ENCODE measurements at regions not wholly inside any gene's neighbourhood (a gene's known extent, or its start where the extent isn't known, plus 50 kb on each side); places are given as distances from the start of the nearest gene placed in this dataset.

DNA sequence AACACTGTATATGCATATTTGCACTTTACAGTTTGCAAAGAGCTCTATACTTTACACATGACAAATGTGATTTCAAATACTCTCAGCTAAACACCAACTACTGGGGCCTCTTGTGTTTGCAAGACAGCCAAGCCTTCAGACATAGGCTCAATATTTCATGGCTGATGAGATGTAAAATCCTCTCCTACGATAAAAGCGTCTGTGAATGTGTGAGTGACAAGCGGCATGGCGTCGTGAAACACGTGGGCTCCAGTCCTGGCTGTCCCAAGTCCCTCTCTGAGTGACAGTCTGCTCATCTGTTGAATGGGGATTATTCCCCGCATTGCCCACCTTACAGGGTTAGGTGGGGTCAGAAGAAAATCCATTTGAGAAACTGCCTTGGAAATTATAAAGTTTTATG, 489.8 kb downstream of the RNF144A start:
- no peaks in the 10 kb centered on the region for H4K20me1 ChIP-seq (ENCODE audit: control insufficient read depth, insufficient read depth, insufficient read length)
- Mint-ChIP-seq H3K4me3 (no peak overlapping the region), H3K36me3 (ENCODE audit: insufficient read depth in 1 of 3, low read depth in 3 of 3) (no peaks in the 10 kb centered on the region), H3K9me3 (no peaks in the 10 kb centered on the region), H3K4me1 (peaks cover 0 to 4% of the 10 kb centered on the region in 2 experiments; a peak in 1 of 4 replicates), H3K27ac (no peak overlapping the region), H3K27me3 (ENCODE audit: low read depth) (peaks cover 1% of the 10 kb centered on the region)
- no peak overlapping the region for H4K91ac ChIP-seq (ENCODE audit: insufficient read length, low read depth, low read length)
- H3K56ac ChIP-seq (ENCODE audit: insufficient read length, low read depth, low read length): no peak overlapping the region
- H3K27me3 ChIP-seq (ENCODE audit: insufficient read depth, low read length): no peaks in the 10 kb centered on the region
- no peak overlapping the region for H2AK5ac ChIP-seq (ENCODE audit: insufficient read length, low read length)
- H2BK120ac ChIP-seq (ENCODE audit: low read depth, low read length, poor library complexity, severe bottlenecking): no peak overlapping the region
- H3K9ac ChIP-seq (ENCODE audit: extremely low read depth, insufficient read length, low read length): no peak overlapping the region
- WGBS (ENCODE audit: extremely low coverage, insufficient read length, low lambda C conversion rate): no CpG with 5 or more reads among the region's 7 CpGs
- no peaks in the 10 kb centered on the region for H3K9me3 ChIP-seq (ENCODE audit: control insufficient read depth, low read depth, low read length)
- TF ChIP-seq CTCF (conservative IDR thresholded peaks at IDR 0.05): no peak
- no peak overlapping the region for H3T11ph ChIP-seq (ENCODE audit: low read length)
- no peaks in the 10 kb centered on the region for H3K79me2 ChIP-seq (ENCODE audit: insufficient read depth, low read length)
- H3K14ac ChIP-seq (ENCODE audit: insufficient read depth, low read length): no peak overlapping the region
- no peaks in the 10 kb centered on the region for H3K23me2 ChIP-seq (ENCODE audit: insufficient read length, low read depth, low read length, poor library complexity, severe bottlenecking)
- no peaks in the 10 kb centered on the region for H3K79me1 ChIP-seq (ENCODE audit: insufficient read depth, low read depth, low read length, poor library complexity, severe bottlenecking)
- no peak overlapping the region for H2BK5ac ChIP-seq (ENCODE audit: insufficient read length, low read length)
- no peak overlapping the region for H3K18ac ChIP-seq (ENCODE audit: insufficient read length, low read depth, low read length)
- no peaks in the 10 kb centered on the region for H3K4me1 ChIP-seq (ENCODE audit: insufficient read depth, low read length)
- no peak for DNase-seq
- H3K27ac ChIP-seq (ENCODE audit: insufficient read length, low read depth, low read length): no peak overlapping the region
- H2BK12ac ChIP-seq (ENCODE audit: insufficient read length, low read depth, low read length): no peak overlapping the region
- H3K4ac ChIP-seq (ENCODE audit: low read depth, low read length): no peak overlapping the region
- H2BK15ac ChIP-seq (ENCODE audit: low read depth, low read length): no peak overlapping the region
- H2BK20ac ChIP-seq (ENCODE audit: low read depth, low read length, poor library complexity, severe bottlenecking): no peak overlapping the region
- H3K4me2 ChIP-seq (ENCODE audit: insufficient read depth, insufficient read length, low read length): no peak overlapping the region
- H3K23ac ChIP-seq (ENCODE audit: insufficient read length, low read depth, low read length): no peak overlapping the region
- H4K8ac ChIP-seq (replicated peaks; ENCODE audit: insufficient read length, low read depth, low read length): no peak overlapping the region
- H2AFZ ChIP-seq (ENCODE audit: low read length): no peak overlapping the region
- H4K5ac ChIP-seq (ENCODE audit: insufficient read length, low read depth, low read length): no peak overlapping the region

All from H9 (cell line).